ENCODE measurements at regions not wholly inside any gene's neighbourhood (a gene's known extent, or its start where the extent isn't known, plus 50 kb on each side); places are given as distances from the start of the nearest gene placed in this dataset.

DNA sequence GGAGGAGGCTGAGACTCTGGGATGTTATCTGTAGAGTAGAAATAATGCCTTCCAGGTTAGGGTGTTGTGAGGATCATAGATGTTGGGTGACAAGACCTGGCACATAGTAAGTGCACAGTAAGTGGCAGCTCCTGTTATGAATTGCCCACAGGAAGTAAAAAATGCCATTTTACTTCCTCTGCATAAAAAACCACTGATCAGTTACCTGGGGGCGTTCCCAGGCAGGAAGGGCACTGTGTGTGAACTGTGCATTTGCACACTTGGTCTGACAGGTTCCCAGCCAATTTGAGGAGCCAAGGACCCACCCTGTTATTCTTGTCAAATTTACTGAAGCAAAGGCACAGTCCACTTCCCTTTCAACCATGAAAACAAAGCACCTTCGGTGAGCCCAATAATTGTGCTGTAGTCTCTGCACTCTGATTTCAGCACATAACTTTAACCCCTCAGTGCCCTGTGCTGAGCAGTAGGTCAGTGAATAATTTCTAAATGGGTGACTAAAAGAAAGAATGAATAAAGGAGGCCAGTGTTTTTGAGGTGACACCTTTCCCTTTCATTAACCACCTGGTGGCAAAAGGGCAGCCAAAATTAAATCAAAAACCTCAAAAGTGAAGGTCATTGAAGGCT is 85.8 kb upstream of the ARHGEF3 start:
- no peak overlapping the region for H4K8ac ChIP-seq (ENCODE audit: extremely low read depth, insufficient read depth, low read length)
- POLR2A ChIA-PET (ENCODE audit: partially characterized antibody), result interaction anchor here (0.6 kb wide), 1 partner anchor 13 kb away, joined by 3 read pairs; no protein-coding TSS in a partner anchor
- TF ChIP-seq, protein P1, sequence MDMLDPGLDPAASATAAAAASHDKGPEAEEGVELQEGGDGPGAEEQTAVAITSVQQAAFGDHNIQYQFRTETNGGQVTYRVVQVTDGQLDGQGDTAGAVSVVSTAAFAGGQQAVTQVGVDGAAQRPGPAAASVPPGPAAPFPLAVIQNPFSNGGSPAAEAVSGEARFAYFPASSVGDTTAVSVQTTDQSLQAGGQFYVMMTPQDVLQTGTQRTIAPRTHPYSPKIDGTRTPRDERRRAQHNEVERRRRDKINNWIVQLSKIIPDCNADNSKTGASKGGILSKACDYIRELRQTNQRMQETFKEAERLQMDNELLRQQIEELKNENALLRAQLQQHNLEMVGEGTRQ (IDR thresholded peaks at IDR 0.05; ENCODE audit: low read length), result no peak
- TF ChIP-seq RAD21 (IDR thresholded peaks at IDR 0.05 in 1 of 2, conservative IDR thresholded peaks at IDR 0.05 in 1 of 2; ENCODE audit: low read depth in 2 of 2, low read length in 2 of 2), result no peak
- no peak for TF ChIP-seq SP4 (IDR thresholded peaks at IDR 0.05; ENCODE audit: low read length)
- no peak for TF ChIP-seq CTBP2 (IDR thresholded peaks at IDR 0.05; ENCODE audit: borderline replicate concordance, insufficient read depth, insufficient read length, low read length)
- TF ChIP-seq NANOG (IDR thresholded peaks at IDR 0.05; ENCODE audit: insufficient read depth, low read depth, low read length, poor library complexity, severe bottlenecking), result no peak
- TF ChIP-seq RBBP5 (IDR thresholded peaks at IDR 0.05; ENCODE audit: borderline replicate concordance, low read depth, low read length), result no peak
- no peak for TF ChIP-seq CREB1 (IDR thresholded peaks at IDR 0.05)
- TF ChIP-seq, protein P2, sequence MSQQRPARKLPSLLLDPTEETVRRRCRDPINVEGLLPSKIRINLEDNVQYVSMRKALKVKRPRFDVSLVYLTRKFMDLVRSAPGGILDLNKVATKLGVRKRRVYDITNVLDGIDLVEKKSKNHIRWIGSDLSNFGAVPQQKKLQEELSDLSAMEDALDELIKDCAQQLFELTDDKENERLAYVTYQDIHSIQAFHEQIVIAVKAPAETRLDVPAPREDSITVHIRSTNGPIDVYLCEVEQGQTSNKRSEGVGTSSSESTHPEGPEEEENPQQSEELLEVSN (IDR thresholded peaks at IDR 0.05), result no peak
- no peak for TF ChIP-seq HDAC6 (IDR thresholded peaks at IDR 0.05; ENCODE audit: low read depth, low read length)
- TF ChIP-seq GTF2F1 (IDR thresholded peaks at IDR 0.05; ENCODE audit: borderline replicate concordance, low read depth, low read length), result no peak
- TF ChIP-seq CBX8 (IDR thresholded peaks at IDR 0.05; ENCODE audit: borderline replicate concordance, low read depth, low read length), result no peak

More for the DNA sequence above, 85.8 kb upstream of the ARHGEF3 start:
- FAIRE-seq (no peak), DNase-seq (ENCODE audit: low read depth in 1 of 2, low spot score in 2 of 2) (no peak)
- H2BK120ac ChIP-seq (replicated peaks; ENCODE audit: low read depth, low read length), result no peak overlapping the region
- no peaks in the 10 kb centered on the region for H3K79me2 ChIP-seq (ENCODE audit: control insufficient read depth in 1 of 2, insufficient read depth in 2 of 2, low read length in 2 of 2)
- no peaks in the 10 kb centered on the region for H3K36me3 ChIP-seq (ENCODE audit: control insufficient read depth in 2 of 4, insufficient read depth in 4 of 4, low read length in 3 of 4)
- no peaks in the 10 kb centered on the region for H3K4me1 ChIP-seq (replicated peaks in 1 of 4; ENCODE audit: control insufficient read depth in 3 of 4, insufficient read depth in 4 of 4, low read length in 3 of 4)
- H4K91ac ChIP-seq (replicated peaks; ENCODE audit: insufficient read length, low read length), result no peak overlapping the region
- H2BK20ac ChIP-seq (ENCODE audit: low read length), result no peak overlapping the region
- H2BK15ac ChIP-seq (ENCODE audit: low read length), result no peak overlapping the region
- H4K20me1 ChIP-seq (replicated peaks in 1 of 2; ENCODE audit: control insufficient read depth in 1 of 2, insufficient read depth in 2 of 2, low read length in 2 of 2), result no peaks in the 10 kb centered on the region
- H3K9ac ChIP-seq (replicated peaks in 1 of 4; ENCODE audit: extremely low read depth in 1 of 4, low read depth in 3 of 4, low read length in 3 of 4), result no peak overlapping the region
- whole genome bisulfite sequencing, 2 experiments (ENCODE audit: extremely low coverage in 1 of 2, insufficient coverage in 1 of 2, insufficient read length in 1 of 2, insufficient replicate concordance in 2 of 2, low coverage in 1 of 2, low lambda C conversion rate in 2 of 2, missing lambda C conversion rate in 1 of 2), result 89% methylated on average over 2 of the region's 2 CpGs; no CpG with 5 or more reads in 1 of the 2 experiments
- H3K14ac ChIP-seq (ENCODE audit: insufficient read length), result no peak overlapping the region
- H4K5ac ChIP-seq (ENCODE audit: insufficient read length, low read depth, low read length), result no peak overlapping the region
- H2BK5ac ChIP-seq (ENCODE audit: low read depth, low read length), result no peak overlapping the region
- no peaks in the 10 kb centered on the region for H3K79me1 ChIP-seq (ENCODE audit: low read depth, low read length)
- no peak overlapping the region for H2AFZ ChIP-seq (ENCODE audit: low read length)
- H2AK5ac ChIP-seq (ENCODE audit: low read depth, low read length), result no peak overlapping the region
- CTCF ChIA-PET (ENCODE audit: partially characterized antibody), result interaction anchor here (0.6 to 1.2 kb wide), 2 partner anchors 9 to 189 kb away, joined by 3 to 5 read pairs; no protein-coding TSS in a partner anchor
- no peak overlapping the region for H3K23ac ChIP-seq (ENCODE audit: insufficient read length)
- H3K4me3 ChIP-seq (ENCODE audit: extremely low read depth in 1 of 4, insufficient read depth in 2 of 4, low read depth in 3 of 4, low read length in 4 of 4), result no peak overlapping the region
- H3K23me2 ChIP-seq (ENCODE audit: low read depth, low read length), result no peaks in the 10 kb centered on the region
- no peaks in the 10 kb centered on the region for H3K9me3 ChIP-seq (ENCODE audit: insufficient read depth in 2 of 2, low read depth in 1 of 2, low read length in 1 of 2)
- no peak overlapping the region for H3K4me2 ChIP-seq (ENCODE audit: insufficient read depth in 1 of 2, low read depth in 2 of 2, low read length in 2 of 2)
- H2BK12ac ChIP-seq (ENCODE audit: low read depth, low read length), result no peak overlapping the region
- no peak overlapping the region for H3K4ac ChIP-seq (replicated peaks; ENCODE audit: insufficient read length, low read depth, low read length)
- no peaks in the 10 kb centered on the region for H3K27me3 ChIP-seq (replicated peaks in 1 of 4; ENCODE audit: control insufficient read depth in 3 of 4, extremely low read depth in 1 of 4, insufficient read depth in 3 of 4, low read length in 3 of 4)
- H3K56ac ChIP-seq (replicated peaks; ENCODE audit: insufficient read length, low read depth, low read length), result no peak overlapping the region
- no peak overlapping the region for H3K27ac ChIP-seq (ENCODE audit: low read depth, low read length)
- no peak overlapping the region for H3K18ac ChIP-seq (ENCODE audit: extremely low read depth, low read length)
